PC-9 (cell line): ENCODE measurements at regions not wholly inside any gene's neighbourhood (a gene's known extent, or its start where the extent isn't known, plus 50 kb on each side); places are given as distances from the start of the nearest gene placed in this dataset.

Experiments used
- BruUV-seq: library from RNA; stranded (reverse); fragments of 400-500 nt; replicated peaks from 2 replicates; lab custom pipeline; 2021; lab: Mats Ljungman, UMichigan
- CTCF ChIA-PET: fragments of 300-600 bp; sonication (Branson Sonifier 250); formaldehyde crosslinking; loops from one replicate; lab custom pipeline; 2022; ENCODE audit warnings: antibody characterized with exemption; lab: Charles Lee
- POLR2A ChIA-PET: fragments of 300-600 bp; sonication (Branson Sonifier 250); formaldehyde crosslinking; loops from one replicate; lab custom pipeline; 2022; ENCODE audit warnings: antibody characterized with exemption; ENCODE audit not compliant: unreplicated experiment; lab: Charles Lee
- DNase-seq, 2 experiments: peaks; one replicate each; pipeline versions ENCODE4 v3.0.0 to v3.0.0-alpha.2; 2015 to 2022; ENCODE audit warnings: mixed read lengths in 1 of 2
- H2AFZ ChIP-seq: fragments of 200-600 bp; sonication (generic); 2 replicates; pipeline ENCODE4 v1.8.1; 2017; ENCODE audit warnings: antibody characterized with exemption
- H3F3A ChIP-seq: fragments of 200-600 bp; sonication (generic); 2 replicates; pipeline ENCODE4 v1.8.1; 2017; ENCODE audit warnings: antibody characterized with exemption, mild to moderate bottlenecking, low read depth; ENCODE audit not compliant: insufficient read depth
- H3K27ac ChIP-seq: fragments of 200-600 bp; sonication (generic); 2 replicates; pipeline ENCODE4 v1.6.1; 2016; ENCODE audit warnings: mixed run types
- H3K27me3 ChIP-seq: fragments of 200-600 bp; sonication (generic); 2 replicates; pipeline ENCODE4 v1.6.1; 2016; ENCODE audit warnings: low read depth, mixed run types; ENCODE audit not compliant: insufficient read depth
- H3K36me3 ChIP-seq: fragments of 200-600 bp; sonication (generic); 2 replicates; pipeline ENCODE4 v1.6.1; 2016; ENCODE audit warnings: low read depth, mixed run types
- H3K4me1 ChIP-seq: fragments of 200-600 bp; sonication (generic); replicated peaks from 2 replicates; pipeline ENCODE4 v1.6.1; 2016; ENCODE audit warnings: mixed run types; ENCODE audit not compliant: insufficient read depth
- H3K4me2 ChIP-seq: fragments of 200-600 bp; sonication (generic); 2 replicates; pipeline ENCODE4 v1.6.1; 2017; ENCODE audit warnings: mixed run types
- H3K4me3 ChIP-seq: fragments of 200-600 bp; sonication (generic); 2 replicates; pipeline ENCODE4 v1.6.1; 2016; ENCODE audit warnings: mixed run types
- H3K79me2 ChIP-seq: fragments of 200-600 bp; sonication (generic); 2 replicates; pipeline ENCODE4 v1.6.1; 2017; ENCODE audit warnings: low read depth, mixed run types
- H3K9me2 ChIP-seq: fragments of 200-600 bp; sonication (generic); 2 replicates; pipeline ENCODE4 v1.8.1; 2017; ENCODE audit warnings: mild to moderate bottlenecking; ENCODE audit not compliant: insufficient read depth
- H3K9me3 ChIP-seq: fragments of 200-600 bp; sonication (generic); 2 replicates; pipeline ENCODE4 v1.8.1; 2016; ENCODE audit warnings: low read depth; ENCODE audit not compliant: insufficient read depth
- H4K20me1 ChIP-seq: fragments of 200-600 bp; sonication (generic); 2 replicates; pipeline ENCODE4 v1.8.1; 2017; ENCODE audit not compliant: insufficient read depth
- CTCF ChIP-seq: fragments of 200-600 bp; sonication (generic); conservative IDR thresholded peaks from 2 replicates; pipeline ENCODE4 v1.6.1; 2017; ENCODE audit warnings: mixed run types, antibody characterized with exemption, mild to moderate bottlenecking, moderate library complexity
- EZH2 ChIP-seq: fragments of 200-600 bp; sonication (generic); IDR thresholded peaks from 2 replicates; pipeline ENCODE4 v1.8.0; 2017; ENCODE audit warnings: antibody characterized with exemption, low read depth
- intact Hi-C: fragments of 100-400 bp; cut with micrococcal nuclease; formaldehyde crosslinking; loops from one replicate; pipeline ENCODE4 v1.10.0; 2022; ENCODE audit not compliant: unreplicated experiment

- no TSS peak for BruUV-seq
Measured at GRCh38 chr4:120977435-120977997, 55.0 kb upstream of the PRDM5 start.

GRCh38 chr4:120973207-120973606, 50.7 kb upstream of the PRDM5 start:
- ChIA-PET CTCF (no interaction called here), POLR2A (no interaction called here)
- Histone ChIP-seq H2AFZ (no peak overlapping the region), H3K9me2 (no peaks in the 10 kb centered on the region), H4K20me1 (no peaks in the 10 kb centered on the region), H3K4me3 (no peak overlapping the region), H3K27ac (no peak overlapping the region), H3K27me3 (no peaks in the 10 kb centered on the region), H3K9me3 (no peaks in the 10 kb centered on the region), H3K79me2 (no peaks in the 10 kb centered on the region), H3F3A (no peaks in the 10 kb centered on the region), H3K36me3 (no peaks in the 10 kb centered on the region), H3K4me1 (no peaks in the 10 kb centered on the region), H3K4me2 (no peak overlapping the region)
- intact Hi-C loops = no loop called here
- DNase-seq = no peak
- TF ChIP-seq CTCF = no peak
- TF ChIP-seq EZH2 = no peak
- no TSS peak for BruUV-seq

More at GRCh38 chr4:120977435-120977997, 55.0 kb upstream of the PRDM5 start:
- intact Hi-C loops = no loop called here
- no peaks in the 10 kb centered on the region for H3F3A ChIP-seq
- TF ChIP-seq EZH2 (no peak), CTCF (peak; percentile 58)
- H3K4me3 ChIP-seq = no peak overlapping the region
- H3K4me2 ChIP-seq = no peak overlapping the region
- H2AFZ ChIP-seq = no peak overlapping the region
- H3K9me3 ChIP-seq = no peaks in the 10 kb centered on the region
- no peaks in the 10 kb centered on the region for H3K4me1 ChIP-seq
- DNase-seq = no peak
- H4K20me1 ChIP-seq = no peaks in the 10 kb centered on the region
- H3K79me2 ChIP-seq = no peaks in the 10 kb centered on the region
- no peaks in the 10 kb centered on the region for H3K36me3 ChIP-seq
- CTCF ChIA-PET = no interaction called here
- H3K27me3 ChIP-seq = no peaks in the 10 kb centered on the region
- POLR2A ChIA-PET = no interaction called here
- no peaks in the 10 kb centered on the region for H3K9me2 ChIP-seq
- no peak overlapping the region for H3K27ac ChIP-seq
